GM12878 (cell line): ENCODE measurements at regions not wholly inside any gene's neighbourhood (a gene's known extent, or its start where the extent isn't known, plus 50 kb on each side); places are given as distances from the start of the nearest gene placed in this dataset.

ENCODE experiments used
- ATAC-seq: fragments of 200-7000 bp; cut with Tn5 transposase; 3 replicates; pipeline ENCODE4 v1.9.1; 2020; ENCODE audit warnings: mild to moderate bottlenecking, moderate library complexity
- BruUV-seq: library from RNA; stranded (reverse); fragments of 400-500 nt; replicated peaks from 2 replicates; lab custom pipeline; 2021; lab: Mats Ljungman, UMichigan
- CTCF ChIA-PET: fragments of 300-600 bp; sonication (Branson Sonifier 250); formaldehyde crosslinking; extraction: SDS; loops from one replicate; lab custom pipeline; 2021; ENCODE audit warnings: inconsistent platforms; lab: Yijun Ruan, JAX
- POLR2A ChIA-PET: fragments of 350-600 bp; formaldehyde crosslinking; extraction: SDS; loops from one replicate; lab custom pipeline; 2021; ENCODE audit warnings: inconsistent platforms; lab: Charles Lee
- RAD21 ChIA-PET: fragments of 300-600 bp; sonication (Branson Sonifier 250); formaldehyde crosslinking; loops from one replicate; lab custom pipeline; 2023; ENCODE audit warnings: antibody characterized with exemption; ENCODE audit not compliant: unreplicated experiment; lab: Charles Lee
- SMC1A ChIA-PET: fragments of 300-600 bp; sonication (Branson Sonifier 250); formaldehyde crosslinking; loops from one replicate; lab custom pipeline; 2023; ENCODE audit not compliant: unreplicated experiment, uncharacterized antibody; lab: Charles Lee
- DNase-seq: peaks from one replicate; pipeline ENCODE4 v3.0.0-alpha.2; 2011; ENCODE audit warnings: low read depth, low spot score
- FAIRE-seq: peaks from 3 replicates; lab custom pipeline; 2011; peaks lifted over from hg19 to GRCh38; lab: Jason Lieb, UNC
- H2AFZ ChIP-seq: 2 replicates; pipeline ENCODE4 v1.6.0; 2011; ENCODE audit warnings: low read depth, low read length, control low read depth; ENCODE audit not compliant: control insufficient read depth
- H3K27ac ChIP-seq: 2 replicates; pipeline ENCODE4 v1.5.1; 2011; ENCODE audit warnings: control low read depth; ENCODE audit not compliant: control insufficient read depth, insufficient read depth
- H3K27me3 ChIP-seq, 2 experiments: replicated peaks in 1 of 2; 2 replicates each; pipeline versions ENCODE4 v1.6.0 to v1.6.1; 2011; ENCODE audit warnings: low read length in 1 of 2; ENCODE audit not compliant: control insufficient read depth in 2 of 2, insufficient read depth in 2 of 2
- H3K36me3 ChIP-seq, 2 experiments: 2 replicates each; pipeline ENCODE4 v1.5.1; 2011; ENCODE audit warnings: low read length in 1 of 2; ENCODE audit not compliant: control insufficient read depth in 2 of 2, insufficient read depth in 2 of 2
- H3K4me1 ChIP-seq: 2 replicates; pipeline ENCODE4 v1.6.1; 2011; ENCODE audit warnings: mild to moderate bottlenecking, low read length, moderate library complexity, mixed read lengths; ENCODE audit not compliant: control insufficient read depth, insufficient read depth
- H3K4me2 ChIP-seq: 2 replicates; pipeline ENCODE4 v1.6.0; 2011; ENCODE audit warnings: control low read depth; ENCODE audit not compliant: control insufficient read depth, insufficient read depth
- H3K4me3 ChIP-seq: fragments of 200-600 bp; sonication (generic); 2 replicates; pipeline ENCODE4 v1.5.1; 2016
- H3K79me2 ChIP-seq: 2 replicates; pipeline ENCODE4 v1.6.0; 2011; ENCODE audit warnings: low read length; ENCODE audit not compliant: control insufficient read depth, insufficient read depth
- H3K9ac ChIP-seq: 2 replicates; pipeline ENCODE4 v1.8.0; 2011; ENCODE audit warnings: low read length, control low read depth, mixed read lengths; ENCODE audit not compliant: control insufficient read depth, insufficient read depth
- H3K9me3 ChIP-seq: replicated peaks from 3 replicates; pipeline ENCODE4 v1.5.1; 2011; ENCODE audit warnings: mild to moderate bottlenecking, low read length; ENCODE audit not compliant: control insufficient read depth, insufficient read depth
- H4K20me1 ChIP-seq: 2 replicates; pipeline ENCODE4 v1.6.0; 2011; ENCODE audit not compliant: control insufficient read depth, insufficient read depth
- CBX5 ChIP-seq: sonication (generic); IDR thresholded peaks from 2 replicates; pipeline ENCODE4 v1.6.1; 2016; ENCODE audit warnings: low read depth, moderate library complexity, mild to moderate bottlenecking, inconsistent platforms
- CHD2 ChIP-seq: IDR thresholded peaks from 2 replicates; pipeline ENCODE4 v1.6.1; 2011; ENCODE audit warnings: low read depth, low read length, improper control_type of control experiment, borderline replicate concordance
- FOS ChIP-seq: IDR thresholded peaks from 3 replicates; pipeline ENCODE4 v1.6.1; 2011; ENCODE audit warnings: borderline replicate concordance; ENCODE audit not compliant: insufficient read length; ENCODE audit errors: extremely low read depth
- GABPA ChIP-seq: IDR thresholded peaks from 2 replicates; pipeline ENCODE4 v1.6.1; 2014; ENCODE audit warnings: antibody characterized with exemption, low read depth, mild to moderate bottlenecking, inconsistent platforms
- HDAC6 ChIP-seq: fragments of 200-600 bp; sonication (generic); IDR thresholded peaks from one replicate; pipeline ENCODE4 v1.8.0; 2017; ENCODE audit warnings: antibody characterized with exemption; ENCODE audit not compliant: unreplicated experiment
- IRF5 ChIP-seq: fragments of 450-650 bp; IDR thresholded peaks from 2 replicates; pipeline ENCODE4 v1.6.1; 2017; ENCODE audit warnings: borderline replicate concordance
- MEF2B ChIP-seq: fragments of 450-650 bp; IDR thresholded peaks from 2 replicates; pipeline ENCODE4 v1.6.1; 2018; ENCODE audit warnings: mild to moderate bottlenecking, moderate library complexity; ENCODE audit not compliant: partially characterized antibody, poor library complexity, severe bottlenecking
- MYB ChIP-seq: fragments of 150-350 bp; IDR thresholded peaks from 2 replicates; pipeline ENCODE4 v1.6.1; 2014; ENCODE audit warnings: mild to moderate bottlenecking, low read depth, low read length, borderline replicate concordance
- NR2C2 ChIP-seq: IDR thresholded peaks from 2 replicates; pipeline ENCODE4 v1.6.1; 2011; ENCODE audit warnings: borderline replicate concordance, low read depth; ENCODE audit not compliant: control insufficient read depth, insufficient read length
- SPI1 ChIP-seq: IDR thresholded peaks from 2 replicates; pipeline ENCODE4 v1.6.1; 2011; ENCODE audit warnings: low read depth, mild to moderate bottlenecking, low read length, moderate library complexity, borderline replicate concordance; ENCODE audit not compliant: insufficient read depth
- ZNF274 ChIP-seq: IDR thresholded peaks from one replicate; pipeline ENCODE4 v1.8.0; 2011; ENCODE audit not compliant: insufficient read length, insufficient read depth
- ZNF687 ChIP-seq: fragments of 450-650 bp; IDR thresholded peaks from 2 replicates; pipeline ENCODE4 v1.6.1; 2017; ENCODE audit warnings: mild to moderate bottlenecking, moderate library complexity
- WGBS: methylation state at CpG from one replicate; pipeline ENCODE4 v1.1.6; 2016; ENCODE audit warnings: low lambda C conversion rate; ENCODE audit not compliant: insufficient replicate concordance, insufficient coverage; ENCODE audit errors: missing lambda C conversion rate; 5-methylcytosine and 5-hydroxymethylcytosine counted together
- in situ Hi-C: fragments of 300-500 bp; cut with MboI; formaldehyde crosslinking; loops from 9 replicates; pipeline ENCODE4 v1.14.3; 2018; ENCODE audit warnings: mixed read lengths
- intact Hi-C: fragments of 100-400 bp; cut with micrococcal nuclease; formaldehyde crosslinking; loops from one replicate; pipeline ENCODE4 v1.14.2; 2022; ENCODE audit not compliant: unreplicated experiment
- TF ChIP-seq, protein P1 (sequence below): fragments of 450-650 bp; formaldehyde crosslinking; IDR thresholded peaks from 2 replicates; pipeline ENCODE4 v1.4.0; 2020; ENCODE audit warnings: mild to moderate bottlenecking, moderate library complexity

DNA sequence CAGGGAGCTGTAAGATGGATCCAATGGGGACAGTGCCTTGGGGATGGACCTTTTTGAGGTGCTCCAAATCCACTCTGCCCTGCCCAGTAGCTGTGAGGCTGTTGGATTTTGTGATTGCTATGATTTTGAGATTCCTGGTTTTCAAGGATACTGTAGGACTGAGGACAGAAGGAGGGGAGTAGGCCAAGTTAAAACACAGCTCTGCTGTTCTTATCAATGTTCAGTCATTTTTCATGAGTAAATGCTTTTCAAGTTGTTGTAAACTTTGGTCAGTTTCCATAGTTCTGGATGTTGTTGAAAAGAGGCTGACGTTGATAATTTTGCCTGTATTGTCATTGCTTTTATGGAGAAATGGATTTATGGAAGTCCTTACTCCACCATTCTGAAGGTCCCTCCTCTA, 361.2 kb downstream of the ZNF516 start (continued):
- TF ChIP-seq HDAC6 (no peak), MEF2B (no peak), NR2C2 (no peak), IRF5 (no peak), FOS (no peak), GABPA (no peak)
- TF ChIP-seq, all 136 proteins: peak for 0

DNA sequence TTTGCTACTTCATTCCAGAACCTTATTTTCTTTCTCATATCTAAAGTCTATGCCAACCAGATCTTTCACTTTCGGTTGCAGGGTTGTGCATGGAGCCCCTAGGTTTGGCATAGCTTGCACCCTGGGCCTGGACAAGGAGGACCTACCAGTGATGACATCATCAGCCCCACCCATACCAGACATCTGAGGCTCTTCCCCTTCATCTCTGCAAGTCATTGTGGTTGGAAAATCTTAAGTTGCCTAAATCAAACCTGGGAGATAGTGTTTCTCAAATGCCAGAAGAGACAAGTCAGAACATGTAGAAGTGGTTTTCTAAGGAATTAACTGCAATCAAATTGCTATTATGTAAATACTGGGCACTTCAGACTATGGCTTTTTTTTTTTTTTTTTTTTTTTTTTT, 363.3 kb downstream of the ZNF516 start:
- no peaks in the 10 kb centered on the region for H4K20me1 ChIP-seq
- H2AFZ ChIP-seq: no peak overlapping the region
- H3K36me3 ChIP-seq: no peaks in the 10 kb centered on the region
- FAIRE-seq (no peak), ATAC-seq (no peak), DNase-seq (no peak)
- H3K9me3 ChIP-seq: no peaks in the 10 kb centered on the region; the same call in 2 of the 3 replicates
- H3K4me2 ChIP-seq: no peak overlapping the region
- intact Hi-C loops (no loop called here), in situ Hi-C loops (no loop called here)
- 0% methylated on average over 1 of the region's 1 CpG for WGBS
- POLR2A ChIA-PET: no interaction called here
- no peak overlapping the region for H3K27ac ChIP-seq
- RAD21 ChIA-PET: no interaction called here
- no peak overlapping the region for H3K4me3 ChIP-seq
- H3K4me1 ChIP-seq: no peaks in the 10 kb centered on the region
- no TSS peak for BruUV-seq
- no peaks in the 10 kb centered on the region for H3K27me3 ChIP-seq
- no peak overlapping the region for H3K9ac ChIP-seq
- CTCF ChIA-PET: no interaction called here
- no peaks in the 10 kb centered on the region for H3K79me2 ChIP-seq
- SMC1A ChIA-PET: no interaction called here
- TF ChIP-seq, protein P1, sequence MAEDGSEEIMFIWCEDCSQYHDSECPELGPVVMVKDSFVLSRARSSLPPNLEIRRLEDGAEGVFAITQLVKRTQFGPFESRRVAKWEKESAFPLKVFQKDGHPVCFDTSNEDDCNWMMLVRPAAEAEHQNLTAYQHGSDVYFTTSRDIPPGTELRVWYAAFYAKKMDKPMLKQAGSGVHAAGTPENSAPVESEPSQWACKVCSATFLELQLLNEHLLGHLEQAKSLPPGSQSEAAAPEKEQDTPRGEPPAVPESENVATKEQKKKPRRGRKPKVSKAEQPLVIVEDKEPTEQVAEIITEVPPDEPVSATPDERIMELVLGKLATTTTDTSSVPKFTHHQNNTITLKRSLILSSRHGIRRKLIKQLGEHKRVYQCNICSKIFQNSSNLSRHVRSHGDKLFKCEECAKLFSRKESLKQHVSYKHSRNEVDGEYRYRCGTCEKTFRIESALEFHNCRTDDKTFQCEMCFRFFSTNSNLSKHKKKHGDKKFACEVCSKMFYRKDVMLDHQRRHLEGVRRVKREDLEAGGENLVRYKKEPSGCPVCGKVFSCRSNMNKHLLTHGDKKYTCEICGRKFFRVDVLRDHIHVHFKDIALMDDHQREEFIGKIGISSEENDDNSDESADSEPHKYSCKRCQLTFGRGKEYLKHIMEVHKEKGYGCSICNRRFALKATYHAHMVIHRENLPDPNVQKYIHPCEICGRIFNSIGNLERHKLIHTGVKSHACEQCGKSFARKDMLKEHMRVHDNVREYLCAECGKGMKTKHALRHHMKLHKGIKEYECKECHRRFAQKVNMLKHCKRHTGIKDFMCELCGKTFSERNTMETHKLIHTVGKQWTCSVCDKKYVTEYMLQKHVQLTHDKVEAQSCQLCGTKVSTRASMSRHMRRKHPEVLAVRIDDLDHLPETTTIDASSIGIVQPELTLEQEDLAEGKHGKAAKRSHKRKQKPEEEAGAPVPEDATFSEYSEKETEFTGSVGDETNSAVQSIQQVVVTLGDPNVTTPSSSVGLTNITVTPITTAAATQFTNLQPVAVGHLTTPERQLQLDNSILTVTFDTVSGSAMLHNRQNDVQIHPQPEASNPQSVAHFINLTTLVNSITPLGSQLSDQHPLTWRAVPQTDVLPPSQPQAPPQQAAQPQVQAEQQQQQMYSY (CRISPR knock-in tag): no peak
- TF ChIP-seq MYB (no peak), GABPA (no peak), CBX5 (no peak), CHD2 (no peak), ZNF274 (no peak), ZNF687 (no peak), SPI1 (no peak)
